Endothelial cell (in vitro differentiated cells): ENCODE measurements at regions not wholly inside any gene's neighbourhood (a gene's known extent, or its start where the extent isn't known, plus 50 kb on each side); places are given as distances from the start of the nearest gene placed in this dataset.

ENCODE experiments used
- DNase-seq: peaks from one replicate; pipeline ENCODE4 v3.0.0; 2021; ENCODE audit warnings: low spot score
- H3K27ac Mint-ChIP-seq: one replicate; pipeline ENCODE4 v1.8.0; 2021; ENCODE audit warnings: mixed read lengths, inconsistent platforms; ENCODE audit not compliant: unreplicated experiment
- H3K27me3 Mint-ChIP-seq: one replicate; pipeline ENCODE4 v1.8.0; 2021; ENCODE audit warnings: mild to moderate bottlenecking, moderate library complexity, mixed read lengths, inconsistent platforms; ENCODE audit not compliant: unreplicated experiment
- H3K36me3 Mint-ChIP-seq: one replicate; pipeline ENCODE4 v1.8.0; 2021; ENCODE audit warnings: mild to moderate bottlenecking, low read depth, mixed read lengths, inconsistent platforms; ENCODE audit not compliant: unreplicated experiment
- H3K4me1 Mint-ChIP-seq: one replicate; pipeline ENCODE4 v1.8.0; 2021; ENCODE audit warnings: mild to moderate bottlenecking, mixed read lengths, inconsistent platforms; ENCODE audit not compliant: unreplicated experiment
- H3K4me3 Mint-ChIP-seq: one replicate; pipeline ENCODE4 v1.8.0; 2021; ENCODE audit warnings: mild to moderate bottlenecking, mixed read lengths, inconsistent platforms; ENCODE audit not compliant: unreplicated experiment
- H3K9me3 Mint-ChIP-seq: one replicate; pipeline ENCODE4 v1.8.0; 2021; ENCODE audit warnings: mixed read lengths, inconsistent platforms; ENCODE audit not compliant: unreplicated experiment
- CTCF ChIP-seq: fragments of 200-600 bp; sonication (generic); IDR thresholded peaks from one replicate; pipeline ENCODE4 v1.5.0; 2021; ENCODE audit warnings: antibody characterized with exemption; ENCODE audit not compliant: unreplicated experiment

- no peak overlapping the region for H3K27ac Mint-ChIP-seq
- no peaks in the 10 kb centered on the region for H3K36me3 Mint-ChIP-seq
- H3K4me3 Mint-ChIP-seq, result no peak overlapping the region
- H3K4me1 Mint-ChIP-seq, result peaks cover 3% of the 10 kb centered on the region
- TF ChIP-seq CTCF, result no peak
- no peak for DNase-seq
- H3K9me3 Mint-ChIP-seq, result no peaks in the 10 kb centered on the region
- no peaks in the 10 kb centered on the region for H3K27me3 Mint-ChIP-seq
These were observed 98.5 kb upstream of the CTTNBP2 start for GRCh38 chr7:117971556-117972244.

- Mint-ChIP-seq H3K27ac (no peak overlapping the region), H3K4me1 (peaks cover 3% of the 10 kb centered on the region), H3K4me3 (no peak overlapping the region), H3K36me3 (no peaks in the 10 kb centered on the region), H3K9me3 (no peaks in the 10 kb centered on the region), H3K27me3 (no peaks in the 10 kb centered on the region)
- TF ChIP-seq CTCF, result no peak
- no peak for DNase-seq
These were observed 99.4 kb upstream of the CTTNBP2 start for GRCh38 chr7:117972606-117973005.

- Mint-ChIP-seq H3K9me3 (no peaks in the 10 kb centered on the region), H3K27ac (no peak overlapping the region), H3K27me3 (no peaks in the 10 kb centered on the region), H3K4me3 (no peak overlapping the region), H3K36me3 (no peaks in the 10 kb centered on the region), H3K4me1 (peaks cover 3% of the 10 kb centered on the region)
- DNase-seq, result no peak
- no peak for TF ChIP-seq CTCF
These were observed 100.7 kb upstream of the CTTNBP2 start for GRCh38 chr7:117973975-117974374.

GRCh38 chr7:117974891-117975290, 101.7 kb upstream of the CTTNBP2 start:
- Mint-ChIP-seq H3K27ac (no peak overlapping the region), H3K27me3 (no peaks in the 10 kb centered on the region), H3K36me3 (no peaks in the 10 kb centered on the region), H3K4me3 (no peak overlapping the region), H3K9me3 (no peaks in the 10 kb centered on the region), H3K4me1 (peaks cover 3% of the 10 kb centered on the region)
- TF ChIP-seq CTCF, result no peak
- DNase-seq, result no peak

- no peak for TF ChIP-seq CTCF
- Mint-ChIP-seq H3K36me3 (no peaks in the 10 kb centered on the region), H3K4me3 (no peak overlapping the region), H3K4me1 (peaks cover 3% of the 10 kb centered on the region), H3K27ac (no peak overlapping the region), H3K9me3 (no peaks in the 10 kb centered on the region), H3K27me3 (no peaks in the 10 kb centered on the region)
- no peak for DNase-seq
These were observed 102.2 kb upstream of the CTTNBP2 start for GRCh38 chr7:117975476-117975875.
